Stimulated activated CD4-positive, alpha-beta T cell treated with anti-CD3 and anti-CD28 coated beads, Interleukin-15, amount 100 ng/mL, for 48 hours (primary cell): ENCODE measurements at regions not wholly inside any gene's neighbourhood (a gene's known extent, or its start where the extent isn't known, plus 50 kb on each side); places are given as distances from the start of the nearest gene placed in this dataset.

Source experiments
- DNase-seq, 2 donors: peaks; one replicate each; pipeline ENCODE4 v3.0.0-alpha.2; 2020; ENCODE audit warnings: low read depth in 2 of 2

GRCh38 chr11:104529906-104530305 is 366.0 kb upstream of the PDGFD start:
- no peak for DNase-seq

GRCh38 chr11:104529213-104529612 is 365.3 kb upstream of the PDGFD start:
- no peak for DNase-seq

- no peak for DNase-seq
These were observed 362.1 kb upstream of the PDGFD start for GRCh38 chr11:104526006-104526405.

GRCh38 chr11:104525416-104525815 is 361.5 kb upstream of the PDGFD start:
- no peak for DNase-seq

GRCh38 chr11:104524254-104524653 is 360.3 kb upstream of the PDGFD start:
- no peak for DNase-seq

GRCh38 chr11:104523611-104524010 is 359.7 kb upstream of the PDGFD start:
- no peak for DNase-seq

- no peak for DNase-seq
These were observed 358.7 kb upstream of the PDGFD start for GRCh38 chr11:104522650-104523049.

- DNase-seq, result no peak
These were observed 358.2 kb upstream of the PDGFD start for GRCh38 chr11:104522123-104522522.

- no peak for DNase-seq
These were observed 346.2 kb upstream of the PDGFD start for GRCh38 chr11:104510169-104510568.

- no peak for DNase-seq
These were observed 326.2 kb upstream of the PDGFD start for GRCh38 chr11:104490182-104490581.

GRCh38 chr11:104488561-104488960 is 324.6 kb upstream of the PDGFD start:
- DNase-seq, result no peak

GRCh38 chr11:104487046-104487806 is 323.3 kb upstream of the PDGFD start:
- no peak for DNase-seq

GRCh38 chr11:104484804-104485554 is 321.0 kb upstream of the PDGFD start:
- no peak for DNase-seq

- no peak for DNase-seq
These were observed 313.0 kb upstream of the PDGFD start for GRCh38 chr11:104476898-104477297.

GRCh38 chr11:104476454-104476853 is 312.5 kb upstream of the PDGFD start:
- DNase-seq, result no peak

GRCh38 chr11:104467404-104467803 is 303.5 kb upstream of the PDGFD start:
- no peak for DNase-seq

- no peak for DNase-seq
These were observed 301.4 kb upstream of the PDGFD start for GRCh38 chr11:104465321-104465720.

- DNase-seq, result no peak
These were observed 300.7 kb upstream of the PDGFD start for GRCh38 chr11:104464691-104465090.

- no peak for DNase-seq
These were observed 298.4 kb upstream of the PDGFD start for GRCh38 chr11:104462341-104462740.

- DNase-seq, result no peak
These were observed 287.4 kb upstream of the PDGFD start for GRCh38 chr11:104451197-104451893.

- no peak for DNase-seq
These were observed 279.4 kb upstream of the PDGFD start for GRCh38 chr11:104443387-104443786.

GRCh38 chr11:104442321-104442720 is 278.4 kb upstream of the PDGFD start:
- DNase-seq, result no peak

GRCh38 chr11:104435494-104435893 is 271.5 kb upstream of the PDGFD start:
- no peak for DNase-seq
